Fibroblast of the aortic adventitia (primary cell): ENCODE measurements at regions not wholly inside any gene's neighbourhood (a gene's known extent, or its start where the extent isn't known, plus 50 kb on each side); places are given as distances from the start of the nearest gene placed in this dataset.

Source experiments
- DNase-seq: peaks from one replicate; pipeline ENCODE4 v3.0.0-alpha.2; 2010; ENCODE audit warnings: low read depth
- H3K4me3 ChIP-seq: 2 replicates; pipeline ENCODE4 v1.5.1; 2011; ENCODE audit warnings: low read depth, mild to moderate bottlenecking, control low read depth, low read length, moderate library complexity
- TF ChIP-seq, protein P1 (sequence below): IDR thresholded peaks from 2 replicates; pipeline ENCODE4 v1.5.1; 2011; ENCODE audit warnings: mild to moderate bottlenecking, low read length, control low read depth, inconsistent platforms; ENCODE audit not compliant: insufficient read depth

DNA sequence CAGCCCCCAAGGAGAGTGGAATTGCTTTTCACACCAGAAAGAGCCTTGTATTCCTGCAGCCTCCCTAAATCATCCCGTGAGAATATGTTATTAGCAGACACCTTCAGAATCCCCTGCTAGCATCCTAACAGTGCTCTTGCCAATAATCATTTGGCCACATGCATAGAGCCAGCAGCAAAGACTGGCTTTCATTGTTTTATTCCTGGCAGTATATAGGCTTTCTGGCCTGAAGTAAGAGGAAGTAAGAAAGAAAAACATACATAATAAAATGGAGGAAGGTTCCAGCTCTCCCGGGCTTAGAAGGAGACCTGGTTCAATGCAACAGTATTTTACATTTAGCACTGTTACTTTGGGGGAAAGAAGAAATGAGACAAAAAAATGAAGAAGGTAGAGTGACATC lies 176.7 kb upstream of the ATF7IP start:
- DNase-seq = no peak
- TF ChIP-seq, protein P1, sequence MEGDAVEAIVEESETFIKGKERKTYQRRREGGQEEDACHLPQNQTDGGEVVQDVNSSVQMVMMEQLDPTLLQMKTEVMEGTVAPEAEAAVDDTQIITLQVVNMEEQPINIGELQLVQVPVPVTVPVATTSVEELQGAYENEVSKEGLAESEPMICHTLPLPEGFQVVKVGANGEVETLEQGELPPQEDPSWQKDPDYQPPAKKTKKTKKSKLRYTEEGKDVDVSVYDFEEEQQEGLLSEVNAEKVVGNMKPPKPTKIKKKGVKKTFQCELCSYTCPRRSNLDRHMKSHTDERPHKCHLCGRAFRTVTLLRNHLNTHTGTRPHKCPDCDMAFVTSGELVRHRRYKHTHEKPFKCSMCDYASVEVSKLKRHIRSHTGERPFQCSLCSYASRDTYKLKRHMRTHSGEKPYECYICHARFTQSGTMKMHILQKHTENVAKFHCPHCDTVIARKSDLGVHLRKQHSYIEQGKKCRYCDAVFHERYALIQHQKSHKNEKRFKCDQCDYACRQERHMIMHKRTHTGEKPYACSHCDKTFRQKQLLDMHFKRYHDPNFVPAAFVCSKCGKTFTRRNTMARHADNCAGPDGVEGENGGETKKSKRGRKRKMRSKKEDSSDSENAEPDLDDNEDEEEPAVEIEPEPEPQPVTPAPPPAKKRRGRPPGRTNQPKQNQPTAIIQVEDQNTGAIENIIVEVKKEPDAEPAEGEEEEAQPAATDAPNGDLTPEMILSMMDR = no peak
- H3K4me3 ChIP-seq = no peak overlapping the region

DNA sequence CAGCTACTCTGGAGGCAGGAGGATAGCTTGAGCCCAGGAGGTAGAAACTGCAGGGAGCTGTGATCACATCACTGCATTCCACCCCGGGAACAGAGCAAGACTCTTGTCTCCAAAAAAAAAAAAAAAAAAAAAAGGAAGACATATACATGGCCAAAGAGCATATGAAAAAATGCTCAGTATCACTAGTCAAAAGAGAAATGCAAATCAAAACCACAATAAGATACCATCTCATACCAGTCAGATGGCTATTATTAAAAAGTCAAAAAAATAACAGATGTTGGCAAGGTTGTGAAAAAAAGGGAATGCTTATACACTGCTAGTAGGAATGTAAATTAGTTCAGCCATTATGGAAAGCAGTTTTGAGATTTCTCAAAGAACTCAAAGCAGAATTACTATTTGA lies 174.8 kb upstream of the ATF7IP start:
- TF ChIP-seq, protein P1 = no peak
- no peak overlapping the region for H3K4me3 ChIP-seq
- no peak for DNase-seq

DNA sequence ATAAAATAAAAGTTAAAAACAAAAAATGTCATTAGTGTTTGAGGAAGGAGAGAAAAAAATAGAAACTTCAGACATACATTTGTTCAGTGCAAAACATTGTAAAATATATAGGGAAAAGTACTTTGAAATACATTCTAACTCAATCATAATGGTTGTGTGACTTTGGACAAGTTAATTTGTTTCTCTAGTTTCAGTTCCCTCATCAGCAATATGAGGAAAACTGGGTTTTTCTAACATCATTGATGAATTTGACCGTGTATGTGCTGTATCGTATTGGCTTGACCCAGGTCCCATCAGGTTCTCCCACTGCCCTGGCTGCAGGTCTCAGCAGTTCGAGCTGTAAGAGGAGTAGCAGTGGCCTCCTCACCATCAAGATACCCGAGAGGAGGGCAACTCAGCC lies 173.9 kb upstream of the ATF7IP start:
- no peak overlapping the region for H3K4me3 ChIP-seq
- no peak for DNase-seq
- TF ChIP-seq, protein P1 = no peak

DNA sequence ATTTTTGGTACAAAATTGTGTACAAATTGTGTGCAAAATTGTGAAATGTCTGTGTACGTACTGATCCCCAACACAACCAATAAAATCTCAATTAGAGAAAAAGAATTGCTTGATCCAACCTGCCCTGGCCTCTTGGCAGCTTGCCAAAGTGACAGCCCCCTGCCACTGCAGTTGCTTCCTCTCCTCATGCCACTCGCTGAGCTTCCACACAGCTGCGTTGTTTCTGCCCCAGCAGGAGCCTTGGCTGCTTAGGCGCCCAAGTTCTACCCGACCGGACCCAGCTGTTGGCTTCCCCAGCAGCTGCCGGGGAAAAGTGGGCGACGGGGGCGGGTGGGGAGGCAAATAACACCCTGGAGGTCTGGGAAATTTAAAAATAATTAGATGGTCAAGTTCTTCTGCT lies 171.8 kb upstream of the ATF7IP start:
- no peak for DNase-seq
- H3K4me3 ChIP-seq = no peak overlapping the region
- TF ChIP-seq, protein P1 = no peak

DNA sequence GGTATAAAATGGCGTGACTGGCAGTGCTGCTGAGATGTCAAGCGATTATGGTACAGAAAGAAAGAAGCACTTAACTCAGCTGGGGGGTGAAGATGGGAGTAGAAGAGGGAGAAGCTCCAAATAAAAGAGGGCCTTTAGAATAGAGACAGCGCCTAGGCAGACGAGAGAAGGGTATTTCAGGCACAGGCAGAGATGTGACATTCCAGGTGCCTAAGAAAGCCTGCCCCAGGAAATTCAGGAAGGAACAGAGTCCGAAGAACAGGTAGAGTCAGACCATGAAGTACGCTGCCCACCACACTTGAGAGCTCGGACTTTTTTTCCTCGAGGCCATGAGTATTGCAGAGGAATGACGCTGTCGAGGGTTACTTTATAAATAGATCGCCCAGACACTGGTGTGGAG lies 170.9 kb upstream of the ATF7IP start:
- no peak overlapping the region for H3K4me3 ChIP-seq
- DNase-seq = no peak
- TF ChIP-seq, protein P1 = no peak

DNA sequence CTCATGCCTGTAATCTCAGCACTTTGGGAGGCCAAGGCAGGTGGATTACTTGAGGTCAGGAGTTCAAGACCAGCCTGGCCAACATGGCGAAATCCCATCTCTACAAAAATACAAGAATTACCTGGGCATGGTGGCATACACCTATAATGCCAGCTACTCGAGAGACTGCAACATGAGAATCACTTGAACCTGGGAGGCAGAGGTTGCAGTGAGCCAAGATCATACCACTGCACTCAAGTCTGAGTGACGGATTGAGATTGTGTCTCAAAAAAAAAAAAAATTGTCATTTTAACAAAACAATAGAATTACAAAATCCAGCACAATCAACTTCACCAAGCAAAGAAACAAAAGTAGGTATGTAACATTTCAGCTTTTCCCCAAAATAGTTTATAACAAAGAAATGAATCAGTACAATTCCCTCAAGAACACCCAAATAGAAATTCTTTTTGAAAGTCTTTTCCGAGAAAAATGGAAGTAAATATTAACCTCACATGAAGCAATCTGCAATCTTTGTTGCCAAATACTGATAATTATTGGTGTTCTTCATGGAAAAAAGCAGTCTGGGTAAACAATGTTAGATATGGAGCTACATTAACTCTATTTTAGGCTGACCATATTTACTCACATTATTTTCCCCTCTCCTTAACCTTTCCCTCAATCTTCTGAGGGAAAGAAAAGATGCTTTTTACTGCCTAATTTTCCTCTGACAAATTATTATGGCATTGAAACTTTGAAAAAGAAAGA lies 165.9 kb upstream of the ATF7IP start:
- DNase-seq = no peak
- H3K4me3 ChIP-seq = no peak overlapping the region
- TF ChIP-seq, protein P1 = no peak

DNA sequence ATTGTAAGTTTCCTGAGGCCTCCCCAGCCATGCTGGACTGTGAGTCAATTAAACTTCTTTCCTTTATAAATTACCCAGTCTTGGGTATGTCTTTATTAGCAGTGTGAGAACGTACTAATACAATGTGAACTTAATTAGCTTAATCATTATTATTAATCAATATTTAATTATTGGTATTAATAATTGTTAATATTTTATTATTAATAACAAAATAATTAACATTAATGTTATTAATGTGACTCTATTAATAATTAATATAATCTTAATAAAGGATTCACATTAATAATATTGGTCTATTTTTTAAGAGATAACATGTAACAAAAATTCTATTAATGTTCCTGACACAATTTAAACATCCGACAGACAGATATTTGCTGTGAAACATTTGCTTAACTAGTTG lies 164.9 kb upstream of the ATF7IP start:
- TF ChIP-seq, protein P1 = no peak
- no peak for DNase-seq
- H3K4me3 ChIP-seq = no peak overlapping the region
